ENCODE measurements at regions not wholly inside any gene's neighbourhood (a gene's known extent, or its start where the extent isn't known, plus 50 kb on each side); places are given as distances from the start of the nearest gene placed in this dataset.

DNA sequence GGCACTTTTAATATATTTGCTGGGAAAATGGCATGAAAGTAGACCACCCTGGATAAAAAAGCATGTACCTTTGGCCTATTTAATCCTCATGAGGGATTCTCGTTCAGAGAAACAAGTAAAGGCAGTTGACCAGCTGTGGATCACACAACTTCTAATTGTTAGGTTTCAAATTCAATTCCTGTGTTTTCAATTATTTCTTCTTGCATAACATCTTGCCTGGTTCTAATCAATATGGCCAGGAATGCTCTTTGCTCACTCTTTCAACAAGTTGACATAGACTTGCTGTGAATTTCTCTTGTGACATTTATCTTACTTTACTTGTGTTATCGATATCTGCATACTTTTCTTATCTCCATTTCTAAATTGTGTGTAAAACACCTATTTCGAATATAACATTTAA lies 211.8 kb downstream of the SLC7A11 start:
- in situ Hi-C loops (cut with MboI; ENCODE audit: low sequenced_read_pairs) = loop anchor here (25.0 kb wide), 1 partner anchor 657 kb away; no protein-coding TSS in a partner anchor

DNA sequence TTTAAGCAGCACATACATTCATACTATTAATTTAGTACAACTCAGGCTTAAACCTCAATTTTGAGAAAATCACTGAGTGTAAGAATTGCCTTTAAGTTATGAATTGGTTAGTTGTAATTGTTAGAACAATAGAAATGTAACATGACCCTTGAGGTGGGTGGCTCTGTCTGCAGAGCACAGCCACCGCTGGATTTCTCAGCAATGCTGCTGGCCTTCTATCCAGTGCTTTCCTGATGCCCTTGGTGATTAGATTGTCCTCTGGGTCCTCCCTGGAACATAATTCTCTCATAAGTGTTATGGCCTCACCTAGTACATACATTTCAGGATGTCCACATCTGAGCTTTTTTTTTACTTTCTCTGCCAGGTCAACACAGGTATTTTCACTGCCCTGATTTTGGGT lies 213.2 kb downstream of the SLC7A11 start:
- in situ Hi-C loops (cut with MboI; ENCODE audit: low sequenced_read_pairs) = loop anchor here (25.0 kb wide), 1 partner anchor 658 kb away; no protein-coding TSS in a partner anchor

DNA sequence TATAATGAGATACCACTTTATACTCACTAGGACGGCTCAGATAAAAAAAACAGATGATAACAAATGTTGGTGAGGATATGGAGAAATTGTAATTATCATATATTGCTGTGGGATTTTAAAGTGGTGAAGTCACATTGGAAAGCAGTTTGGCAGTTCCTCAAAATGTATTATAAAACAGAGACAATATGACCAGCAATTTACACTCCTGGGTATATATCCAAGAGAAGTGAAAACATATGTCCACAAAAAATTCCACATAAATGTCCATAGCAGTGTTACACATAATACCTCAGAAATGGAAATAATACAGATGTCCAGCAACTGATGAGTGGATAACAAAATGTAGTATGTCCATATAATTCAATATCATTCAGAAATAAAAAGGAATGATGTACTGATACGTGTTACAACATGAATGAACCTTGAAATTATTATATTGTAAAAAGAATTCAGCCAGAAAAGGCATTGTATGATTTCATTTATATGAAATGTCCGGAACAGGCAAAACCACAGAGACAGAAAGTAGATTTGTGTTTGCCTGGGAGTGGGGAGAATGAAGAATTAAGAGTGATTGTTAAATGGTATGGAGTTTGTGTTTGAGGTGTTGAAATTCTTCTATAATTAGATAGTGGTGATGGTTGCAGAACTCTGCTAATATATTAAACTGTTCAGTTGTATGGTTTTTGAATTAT lies 220.9 kb downstream of the SLC7A11 start:
- in situ Hi-C loops (cut with MboI; ENCODE audit: low sequenced_read_pairs) = no loop called here

DNA sequence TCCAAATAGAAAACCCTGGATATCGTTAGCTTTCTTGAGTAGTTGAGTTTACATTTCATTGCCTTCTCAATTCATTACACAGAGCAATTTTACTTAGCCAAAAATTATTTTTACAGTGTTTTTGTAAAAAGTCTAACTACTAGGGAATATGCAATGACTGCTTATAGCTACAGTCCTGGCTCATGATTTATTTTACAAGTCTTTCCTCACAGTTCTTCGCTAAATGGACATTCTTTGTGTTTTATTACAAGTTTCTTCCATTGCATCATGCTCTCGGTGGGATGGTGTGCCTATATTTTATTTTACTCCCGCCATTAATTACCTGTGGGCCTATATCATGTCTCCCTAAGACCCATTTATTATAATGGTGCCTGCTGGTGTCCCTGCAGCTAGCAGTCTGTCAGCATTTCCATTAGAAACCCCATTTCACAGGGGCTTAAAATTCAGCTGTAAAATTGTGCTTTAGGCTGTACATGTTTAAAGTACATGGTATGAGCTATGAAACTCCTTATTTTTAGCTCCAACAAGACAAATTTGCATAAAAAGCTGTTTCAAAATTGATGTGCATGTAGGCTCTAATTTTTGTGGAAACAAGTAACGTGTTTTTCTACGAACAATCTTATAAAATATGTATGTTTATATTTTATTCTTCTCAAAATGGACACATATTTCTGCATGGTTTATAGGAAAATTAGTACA lies 227.4 kb downstream of the SLC7A11 start:
- in situ Hi-C loops (cut with MboI; ENCODE audit: low sequenced_read_pairs) = no loop called here

DNA sequence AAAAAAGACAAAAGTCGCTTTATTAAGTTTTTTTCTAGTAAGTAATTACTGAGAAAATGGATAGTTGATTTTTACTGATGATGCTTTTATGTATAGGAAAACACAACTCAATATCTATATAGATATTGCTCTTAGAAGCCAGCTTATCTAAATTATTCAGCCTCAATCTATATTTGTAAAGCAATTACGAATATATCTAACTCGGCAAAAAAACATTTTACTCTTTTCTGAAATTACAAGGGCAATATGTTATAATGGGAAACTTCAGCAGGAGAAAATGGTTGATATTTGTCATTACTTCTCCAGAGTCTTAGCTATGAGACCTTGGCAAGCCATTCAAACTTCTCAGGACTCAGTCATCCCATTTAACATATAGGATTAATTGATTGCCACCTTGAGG lies 228.5 kb downstream of the SLC7A11 start:
- in situ Hi-C loops (cut with MboI; ENCODE audit: low sequenced_read_pairs) = no loop called here

DNA sequence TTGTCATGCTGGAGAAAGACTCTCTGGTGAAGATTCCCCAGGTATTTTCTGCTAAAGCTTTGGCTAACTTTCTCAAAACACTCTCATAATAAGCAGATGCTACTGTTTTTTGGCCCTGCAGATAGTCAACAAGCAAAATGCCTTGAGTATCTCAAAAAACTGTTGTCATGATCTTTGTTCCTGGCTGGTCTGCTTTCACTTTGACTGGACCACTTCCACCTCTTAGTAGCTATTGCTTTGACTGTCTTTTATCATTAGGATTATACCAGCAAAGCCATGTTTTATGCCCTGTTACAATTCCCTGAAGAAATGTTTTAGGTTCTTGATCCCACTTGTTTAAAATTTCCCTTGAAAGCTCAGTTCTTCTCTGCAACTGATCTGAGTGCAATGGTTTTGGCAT lies 231.5 kb downstream of the SLC7A11 start:
- in situ Hi-C loops (cut with MboI; ENCODE audit: low sequenced_read_pairs) = no loop called here

DNA sequence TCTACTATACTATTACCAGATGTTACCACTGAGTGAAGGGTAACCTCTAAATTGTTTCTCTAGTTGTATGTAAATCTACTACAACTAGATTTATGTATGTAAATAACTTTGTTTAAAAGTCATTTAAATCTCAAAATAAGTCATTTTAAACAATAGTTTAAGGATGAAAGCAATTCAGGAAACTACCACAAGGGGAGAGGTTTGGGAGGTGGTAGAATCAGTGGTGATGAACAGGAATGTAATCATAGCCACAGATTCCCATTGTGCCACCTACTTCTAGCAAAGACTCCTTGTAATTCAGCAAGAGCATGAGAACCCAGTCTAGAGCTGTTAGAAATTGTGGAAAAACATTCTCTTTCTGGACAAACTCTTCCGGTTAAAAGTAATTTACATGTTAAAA lies 234.6 kb downstream of the SLC7A11 start:
- in situ Hi-C loops (cut with MboI; ENCODE audit: low sequenced_read_pairs) = no loop called here

DNA sequence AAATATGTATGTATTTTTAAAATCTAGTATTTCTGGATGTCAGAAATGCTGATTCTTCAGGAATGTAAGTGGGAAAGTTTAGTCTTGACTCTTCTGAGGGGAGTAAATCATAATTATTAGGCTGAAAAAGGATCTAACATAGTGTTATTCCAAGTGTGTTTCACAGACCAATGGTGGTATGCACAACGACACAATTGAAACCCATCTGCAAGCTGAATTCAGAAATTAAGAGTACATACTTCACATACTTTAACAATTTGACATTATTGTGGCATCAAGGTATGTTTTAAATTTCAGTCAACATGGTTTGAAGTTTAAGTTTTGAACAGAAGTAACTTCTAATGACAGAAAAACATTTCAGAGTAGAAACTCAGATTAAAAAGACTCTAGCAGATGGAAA lies 236.7 kb downstream of the SLC7A11 start:
- in situ Hi-C loops (cut with MboI; ENCODE audit: low sequenced_read_pairs) = no loop called here

DNA sequence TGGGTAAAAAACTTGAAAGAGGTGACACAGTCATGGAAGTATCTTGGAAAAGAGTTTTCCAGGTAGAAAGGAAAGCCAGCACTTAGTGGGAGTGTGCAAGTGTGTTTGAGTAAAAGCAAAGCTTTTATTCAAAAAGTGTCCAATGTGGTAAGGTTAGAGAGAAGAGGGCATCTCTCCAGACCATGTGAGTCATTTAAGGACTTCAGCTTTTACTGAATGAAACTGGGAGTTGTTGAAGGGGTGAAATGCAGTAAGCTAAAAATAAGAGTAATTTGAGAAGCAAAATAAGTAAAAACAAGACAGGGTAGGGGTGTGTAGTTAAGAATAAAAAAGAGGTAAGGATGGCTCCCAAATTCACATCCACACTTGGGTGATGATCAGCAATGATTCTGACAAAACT lies 238.9 kb downstream of the SLC7A11 start:
- in situ Hi-C loops (cut with MboI; ENCODE audit: low sequenced_read_pairs) = no loop called here

DNA sequence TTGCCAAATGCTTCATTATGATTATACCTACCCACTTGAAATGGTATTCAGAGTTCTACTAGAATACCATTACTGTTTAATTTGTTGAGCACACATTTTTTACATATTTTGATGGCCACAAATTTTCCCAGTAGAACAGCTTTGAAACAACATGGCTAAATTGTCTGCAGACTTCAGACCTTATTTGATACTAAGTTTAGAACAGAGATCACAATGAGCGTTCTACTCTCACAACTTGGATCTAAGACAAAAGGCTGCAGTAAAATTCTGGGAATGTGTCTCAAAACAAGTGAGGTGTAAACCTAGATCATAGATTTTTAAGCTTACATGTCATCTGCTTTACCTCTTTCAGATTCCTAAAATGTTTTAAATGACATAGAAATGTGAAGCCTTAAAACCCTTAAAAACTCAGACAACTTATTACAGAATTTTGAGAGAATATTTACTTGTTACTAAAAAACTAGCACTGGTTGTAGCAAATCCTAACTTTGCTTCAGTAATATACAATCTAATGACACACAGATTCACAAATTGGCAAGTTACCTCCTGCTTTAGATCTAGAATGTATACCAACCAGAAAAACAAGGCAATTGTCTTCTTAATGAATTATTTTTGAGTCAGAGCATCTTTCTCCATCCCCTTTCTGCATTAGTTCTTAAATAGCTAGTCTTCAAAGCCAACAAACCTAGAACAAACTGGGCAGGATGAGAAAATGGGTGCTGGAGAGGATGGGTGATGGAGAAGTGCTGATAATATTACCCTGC lies 243.3 kb downstream of the SLC7A11 start:
- in situ Hi-C loops (cut with MboI; ENCODE audit: low sequenced_read_pairs) = no loop called here

DNA sequence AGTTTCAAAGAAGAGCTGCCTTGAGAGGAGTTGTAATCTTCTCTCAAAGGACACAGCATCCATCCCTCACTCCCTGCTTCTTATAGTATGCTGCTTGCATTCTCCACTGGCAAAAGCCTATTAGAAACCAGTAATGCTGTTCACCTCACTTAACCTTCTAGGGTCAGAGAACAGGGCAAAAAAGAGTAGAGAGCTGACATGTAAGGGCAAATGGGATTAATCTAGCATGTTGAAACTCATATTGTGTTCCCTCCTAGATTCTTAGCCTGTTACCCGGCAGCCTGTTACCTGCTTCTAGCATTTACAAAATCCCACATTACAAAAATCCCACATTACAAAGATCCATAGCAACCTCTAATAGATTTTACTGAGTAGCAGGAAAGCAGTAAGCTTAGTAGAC lies 244.7 kb downstream of the SLC7A11 start:
- in situ Hi-C loops (cut with MboI; ENCODE audit: low sequenced_read_pairs) = no loop called here

DNA sequence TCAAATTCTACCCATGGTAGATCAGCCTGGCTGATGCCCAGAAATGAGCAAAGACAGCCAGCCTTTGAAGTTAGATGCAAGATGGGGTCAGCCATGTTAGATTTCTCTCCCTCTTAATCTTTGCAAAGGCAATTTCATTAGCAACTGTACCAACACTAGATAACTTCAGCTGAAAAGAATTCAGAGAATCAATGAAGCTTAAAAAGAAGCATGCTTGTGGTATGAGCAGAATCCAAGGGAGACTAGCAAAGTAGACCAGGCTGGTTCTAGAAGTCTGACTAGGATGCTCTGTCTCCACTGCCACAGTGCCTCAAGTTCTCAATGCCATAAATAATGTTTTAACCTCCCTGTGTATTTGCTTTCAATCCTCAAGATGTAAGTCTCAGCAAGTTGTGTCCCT lies 247.3 kb downstream of the SLC7A11 start:
- in situ Hi-C loops (cut with MboI; ENCODE audit: low sequenced_read_pairs) = no loop called here

DNA sequence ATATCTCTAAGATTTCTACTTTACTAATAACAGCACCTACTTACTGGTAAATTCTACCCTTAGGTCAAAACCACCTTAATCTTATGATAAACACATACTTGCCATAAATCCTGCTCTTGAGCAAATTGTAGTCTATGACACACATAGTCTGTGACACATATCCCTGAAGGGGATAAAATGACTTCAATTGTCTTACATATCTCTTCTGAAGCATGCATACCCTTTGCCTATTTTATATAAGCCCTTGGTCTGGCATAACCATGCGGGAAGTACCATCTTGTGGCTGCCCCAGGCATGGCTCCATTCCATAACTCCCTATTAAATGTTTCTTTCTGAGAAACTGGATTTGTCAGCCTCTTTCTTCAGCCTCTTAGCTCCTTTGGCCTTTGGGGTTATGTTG lies 248.9 kb downstream of the SLC7A11 start:
- in situ Hi-C loops (cut with MboI; ENCODE audit: low sequenced_read_pairs) = no loop called here

DNA sequence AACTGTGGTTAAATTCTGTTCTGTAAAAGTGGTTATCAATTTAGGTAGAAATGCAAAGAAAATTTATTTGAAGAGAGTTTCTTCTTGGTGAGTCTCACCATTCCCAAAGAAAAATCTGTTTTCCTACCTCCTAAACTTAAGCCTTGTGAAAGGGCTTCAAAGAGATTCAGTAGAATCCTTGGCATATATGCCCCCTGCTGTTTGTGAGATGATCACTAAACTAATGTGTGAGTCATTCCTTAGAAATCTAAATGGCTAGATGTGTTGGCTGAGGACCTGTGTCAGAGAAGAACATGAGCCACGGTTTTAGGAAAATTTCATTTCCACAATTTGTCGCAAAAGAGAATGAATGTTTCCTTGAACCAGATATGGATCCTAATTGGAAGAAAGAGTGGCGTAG lies 260.9 kb downstream of the SLC7A11 start:
- in situ Hi-C loops (cut with MboI; ENCODE audit: low sequenced_read_pairs) = no loop called here

DNA sequence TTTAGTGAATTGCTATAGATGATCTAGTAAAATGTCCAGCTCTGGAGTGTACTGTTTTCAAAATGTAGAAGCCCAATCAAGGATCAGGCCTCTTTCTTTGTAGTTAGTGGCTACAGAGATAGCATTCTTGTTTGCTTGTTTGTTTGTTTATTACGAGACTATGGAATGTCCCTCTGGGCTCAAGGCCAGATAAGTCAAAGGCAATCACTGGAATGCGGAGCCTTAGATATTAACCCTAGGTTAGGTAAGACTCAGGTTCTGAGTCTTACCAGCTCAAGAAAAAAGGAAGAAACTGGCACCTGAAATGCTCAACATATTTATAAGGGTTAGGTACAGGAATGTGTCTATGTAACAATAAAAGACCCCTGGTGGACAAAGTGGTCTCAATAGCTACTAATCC lies 261.5 kb downstream of the SLC7A11 start:
- in situ Hi-C loops (cut with MboI; ENCODE audit: low sequenced_read_pairs) = no loop called here

DNA sequence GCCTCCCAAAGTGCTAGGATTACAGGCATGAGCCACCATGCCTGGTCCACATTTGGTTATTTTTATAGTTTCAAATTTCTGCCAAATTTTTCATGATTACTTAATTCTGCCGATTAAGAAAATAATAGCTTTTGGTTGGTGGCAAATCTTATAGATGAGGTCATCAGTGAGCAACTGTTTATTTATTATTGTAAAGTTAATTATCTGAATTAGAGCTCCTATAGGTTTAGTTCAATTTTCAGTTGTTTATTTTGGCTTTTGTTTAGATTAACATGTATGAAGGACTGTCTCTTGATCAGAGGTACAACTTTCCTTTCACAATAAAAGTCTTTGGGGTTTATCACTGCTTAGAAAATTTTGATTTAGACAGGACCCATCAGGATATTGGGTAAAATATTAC lies 262.2 kb downstream of the SLC7A11 start:
- in situ Hi-C loops (cut with MboI; ENCODE audit: low sequenced_read_pairs) = no loop called here

DNA sequence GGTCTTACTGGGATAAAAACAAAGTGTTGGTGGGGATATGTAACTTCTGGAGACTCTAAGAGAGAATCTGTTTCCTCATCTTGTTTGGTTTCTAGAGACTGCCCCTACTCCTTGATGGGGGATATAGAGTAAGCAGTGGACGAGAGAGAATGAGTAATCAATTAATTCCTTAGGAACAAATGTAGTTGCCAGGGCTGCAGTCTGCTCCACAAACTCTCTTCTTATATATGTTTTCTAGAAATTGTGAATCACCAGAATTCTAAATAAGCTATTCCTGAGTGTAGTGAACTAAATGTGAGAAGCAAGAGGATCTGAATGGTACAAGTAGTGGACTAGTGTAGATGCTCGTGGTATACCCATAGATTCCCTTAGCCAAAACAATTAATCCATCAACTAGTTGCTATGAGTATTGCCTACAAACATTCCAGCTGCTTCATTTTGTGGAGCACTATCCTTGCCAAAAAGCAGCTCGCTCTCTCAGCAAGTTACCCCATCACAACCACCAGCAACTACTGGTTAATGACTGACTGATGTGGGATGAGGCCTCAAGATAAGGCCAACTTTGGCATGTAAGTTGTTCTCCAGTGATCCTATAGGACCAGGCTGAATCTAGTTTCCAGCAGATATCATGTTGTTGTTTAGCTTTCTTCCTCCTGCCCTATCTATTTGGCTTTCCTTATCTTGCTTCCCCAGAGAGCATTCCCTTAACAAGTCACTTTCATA lies 273.0 kb downstream of the SLC7A11 start:
- in situ Hi-C loops (cut with MboI; ENCODE audit: low sequenced_read_pairs) = no loop called here

DNA sequence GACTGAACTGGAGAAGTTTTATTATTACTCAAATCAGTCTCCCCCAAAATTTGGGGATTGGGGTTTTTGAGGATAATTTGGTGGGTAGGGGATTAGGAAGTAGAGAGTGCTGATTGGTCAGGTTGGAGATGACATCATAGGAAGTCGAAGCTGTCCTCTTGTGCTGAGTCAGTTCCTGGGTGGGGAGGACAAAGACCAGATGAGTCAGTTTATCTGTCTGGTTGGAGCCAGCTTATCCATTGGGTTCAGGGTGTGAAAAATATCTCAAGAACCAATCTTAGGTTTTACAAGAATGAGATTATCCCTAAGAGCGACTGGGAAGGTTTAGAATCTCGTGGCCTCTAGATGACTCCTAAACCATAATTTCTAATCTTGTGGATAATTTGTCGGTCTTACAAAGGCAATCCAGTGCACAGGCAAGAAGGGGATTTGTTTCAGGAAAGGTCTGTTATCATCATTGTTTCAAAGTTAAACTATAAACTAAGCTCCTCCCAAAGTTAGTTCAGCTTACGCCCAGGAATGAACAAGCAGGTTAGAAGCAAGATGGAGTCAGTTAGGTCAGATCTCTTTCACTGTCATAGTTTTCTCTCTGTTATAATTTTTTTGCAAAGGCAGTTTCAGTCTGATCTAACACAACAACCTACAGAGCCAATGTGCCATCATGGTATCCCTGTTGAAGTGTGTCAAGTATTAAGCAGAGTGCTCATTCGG lies 274.5 kb downstream of the SLC7A11 start:
- in situ Hi-C loops (cut with MboI; ENCODE audit: low sequenced_read_pairs) = no loop called here

DNA sequence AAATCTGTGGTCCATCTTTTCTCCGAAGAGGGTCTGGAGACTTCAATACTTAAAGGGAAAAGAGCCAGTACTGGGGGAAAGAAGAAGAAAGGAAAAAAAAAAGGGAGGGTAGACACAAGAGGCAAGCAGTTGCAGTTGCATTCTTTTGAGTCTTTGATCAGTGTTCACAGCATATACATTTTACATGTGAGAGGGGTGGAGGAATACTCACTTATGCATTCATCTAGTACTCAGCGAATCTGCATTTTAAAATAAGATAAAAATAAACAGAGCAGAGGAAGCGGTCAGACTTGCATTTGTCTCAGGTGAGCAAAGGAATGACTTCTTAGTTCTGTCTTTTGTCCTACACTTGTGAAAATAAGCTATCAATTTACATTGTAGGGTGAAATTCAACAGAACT lies 275.6 kb downstream of the SLC7A11 start:
- in situ Hi-C loops (cut with MboI; ENCODE audit: low sequenced_read_pairs) = no loop called here

DNA sequence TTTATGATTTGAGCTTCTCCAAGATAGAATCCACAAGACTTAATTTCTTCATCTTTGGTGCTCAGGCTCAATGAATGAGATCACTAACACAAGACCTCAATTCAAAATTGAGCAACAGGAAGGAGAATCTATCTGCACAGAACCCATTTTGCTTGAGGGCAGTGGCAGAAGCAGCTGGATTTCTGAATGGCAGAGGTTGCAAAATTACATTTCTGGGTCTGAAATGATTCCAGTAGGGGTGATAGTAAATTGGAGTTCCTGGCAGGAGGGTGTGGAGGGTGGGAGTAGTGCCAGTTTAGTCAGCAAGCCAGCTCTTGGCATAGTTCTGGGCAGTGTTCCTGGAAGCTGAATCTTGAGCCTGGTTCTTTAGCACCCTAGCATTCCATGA lies 281.1 kb downstream of the SLC7A11 start:
- in situ Hi-C loops (cut with MboI; ENCODE audit: low sequenced_read_pairs) = no loop called here

Measured in HL-60/S4 (cell line).